ENCODE measurements at regions not wholly inside any gene's neighbourhood (a gene's known extent, or its start where the extent isn't known, plus 50 kb on each side); places are given as distances from the start of the nearest gene placed in this dataset.
"Not testable (repeated sequence)": the region's sequence is repeated elsewhere in the genome, so short reads cannot be mapped to it uniquely, and the experiment has no call there.

DNA sequence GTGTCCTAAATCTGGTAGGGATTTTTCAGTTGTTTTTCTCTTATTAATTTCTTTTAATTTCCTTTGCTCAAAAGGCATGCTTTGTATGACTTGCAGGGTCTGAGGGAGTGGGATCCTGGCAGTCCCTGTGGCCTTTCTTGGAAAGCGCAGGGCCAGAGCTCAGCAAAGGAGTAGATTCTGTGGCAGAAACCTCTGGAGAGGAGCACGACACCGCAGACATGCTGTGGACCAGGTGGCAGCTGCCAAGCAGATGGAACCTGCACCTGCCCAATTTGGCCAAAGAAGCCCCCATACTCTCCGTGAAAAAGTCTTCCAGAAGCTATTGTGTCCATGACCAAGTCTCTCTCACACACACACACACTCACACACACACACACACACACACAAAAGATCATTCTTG, 78.9 kb upstream of the FGF3 start:
- TF ChIP-seq, protein P1, sequence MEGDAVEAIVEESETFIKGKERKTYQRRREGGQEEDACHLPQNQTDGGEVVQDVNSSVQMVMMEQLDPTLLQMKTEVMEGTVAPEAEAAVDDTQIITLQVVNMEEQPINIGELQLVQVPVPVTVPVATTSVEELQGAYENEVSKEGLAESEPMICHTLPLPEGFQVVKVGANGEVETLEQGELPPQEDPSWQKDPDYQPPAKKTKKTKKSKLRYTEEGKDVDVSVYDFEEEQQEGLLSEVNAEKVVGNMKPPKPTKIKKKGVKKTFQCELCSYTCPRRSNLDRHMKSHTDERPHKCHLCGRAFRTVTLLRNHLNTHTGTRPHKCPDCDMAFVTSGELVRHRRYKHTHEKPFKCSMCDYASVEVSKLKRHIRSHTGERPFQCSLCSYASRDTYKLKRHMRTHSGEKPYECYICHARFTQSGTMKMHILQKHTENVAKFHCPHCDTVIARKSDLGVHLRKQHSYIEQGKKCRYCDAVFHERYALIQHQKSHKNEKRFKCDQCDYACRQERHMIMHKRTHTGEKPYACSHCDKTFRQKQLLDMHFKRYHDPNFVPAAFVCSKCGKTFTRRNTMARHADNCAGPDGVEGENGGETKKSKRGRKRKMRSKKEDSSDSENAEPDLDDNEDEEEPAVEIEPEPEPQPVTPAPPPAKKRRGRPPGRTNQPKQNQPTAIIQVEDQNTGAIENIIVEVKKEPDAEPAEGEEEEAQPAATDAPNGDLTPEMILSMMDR (IDR thresholded peaks at IDR 0.05; ENCODE audit: insufficient read depth, low read depth, low read length): no peak
- no peak overlapping the region for H3K4me3 ChIP-seq (ENCODE audit: low read depth, low read length)
- DNase-seq (ENCODE audit: low read depth): no peak

- no peak for DNase-seq (ENCODE audit: low read depth)
- TF ChIP-seq, protein P1 (IDR thresholded peaks at IDR 0.05; ENCODE audit: insufficient read depth, low read depth, low read length): no peak
- H3K4me3 ChIP-seq (ENCODE audit: low read depth, low read length): no peak overlapping the region
These were observed 81.0 kb upstream of the FGF3 start for GRCh38 chr11:69899957-69900821.

- DNase-seq (ENCODE audit: low read depth); H3K4me3 ChIP-seq (ENCODE audit: low read depth, low read length): not testable (repeated sequence)
These were observed 81.6 kb upstream of the FGF3 start for GRCh38 chr11:69900822-69901302.

- DNase-seq (ENCODE audit: low read depth): no peak
- TF ChIP-seq, protein P1 (IDR thresholded peaks at IDR 0.05; ENCODE audit: insufficient read depth, low read depth, low read length): no peak
- H3K4me3 ChIP-seq (ENCODE audit: low read depth, low read length): no peak overlapping the region
These were observed 83.1 kb upstream of the FGF3 start for GRCh38 chr11:69902337-69902736.

DNA sequence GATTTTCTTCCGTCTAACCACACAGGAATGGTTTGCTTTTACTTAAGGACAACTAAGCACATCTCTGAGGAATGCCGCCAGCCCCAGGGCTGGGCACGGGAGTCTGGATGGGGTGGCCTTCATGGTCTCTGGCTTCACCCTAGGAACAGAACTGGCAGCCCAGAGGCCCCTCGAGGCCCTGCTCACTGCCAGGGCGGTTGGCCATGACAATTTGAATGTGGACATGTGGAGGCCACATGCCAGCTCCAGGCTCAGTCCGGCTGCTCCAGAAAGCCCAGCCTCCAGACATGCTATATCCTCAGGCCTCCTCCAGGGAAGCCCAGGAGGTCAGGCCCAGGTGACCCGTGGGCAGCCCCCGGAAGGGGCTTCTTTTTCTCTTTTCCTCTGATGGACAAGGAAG, 84.0 kb upstream of the FGF3 start:
- no peak for DNase-seq (ENCODE audit: low read depth)
- no peak overlapping the region for H3K4me3 ChIP-seq (ENCODE audit: low read depth, low read length)
- TF ChIP-seq, protein P1 (IDR thresholded peaks at IDR 0.05; ENCODE audit: insufficient read depth, low read depth, low read length): no peak

GRCh38 chr11:69904161-69904973, 85.2 kb upstream of the FGF3 start:
- DNase-seq (ENCODE audit: low read depth): no peak
- H3K4me3 ChIP-seq (ENCODE audit: low read depth, low read length): no peak overlapping the region
- TF ChIP-seq, protein P1 (IDR thresholded peaks at IDR 0.05; ENCODE audit: insufficient read depth, low read depth, low read length): no peak

DNA sequence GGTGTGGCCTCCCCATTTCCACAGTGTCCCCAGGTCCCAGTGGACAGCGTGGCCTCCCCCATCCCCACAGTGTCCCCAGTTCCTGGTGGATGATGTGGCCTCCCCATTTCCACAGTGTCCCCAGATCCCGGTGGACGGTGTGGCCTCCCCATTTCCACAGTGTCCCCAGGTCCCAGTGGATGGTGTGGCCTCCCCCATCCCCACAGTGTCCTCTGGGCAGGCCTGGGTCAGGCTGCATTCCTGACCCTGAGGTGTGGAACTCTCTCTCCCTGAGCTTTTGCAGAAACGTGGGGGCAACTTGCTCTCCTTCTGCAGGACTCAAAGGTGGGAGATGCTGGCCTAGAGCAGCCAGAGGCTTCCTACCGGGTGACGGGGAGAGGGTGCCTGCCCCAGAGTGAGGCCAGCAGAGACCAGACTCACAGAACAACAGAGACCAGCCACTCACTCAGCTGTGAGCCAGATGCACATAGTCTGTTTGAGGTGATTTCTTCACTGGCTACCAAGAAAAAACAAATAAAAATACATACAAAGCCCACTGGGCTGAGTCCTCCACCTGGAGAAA, 85.8 kb upstream of the FGF3 start:
- DNase-seq (ENCODE audit: low read depth): no peak
- no peak overlapping the region for H3K4me3 ChIP-seq (ENCODE audit: low read depth, low read length)
- TF ChIP-seq, protein P1 (IDR thresholded peaks at IDR 0.05; ENCODE audit: insufficient read depth, low read depth, low read length): no peak
